ENCODE measurements at regions not wholly inside any gene's neighbourhood (a gene's known extent, or its start where the extent isn't known, plus 50 kb on each side); places are given as distances from the start of the nearest gene placed in this dataset.

- no peak for TF ChIP-seq CTCF (IDR thresholded peaks at IDR 0.05)
- no peak for TF ChIP-seq POLR2A (IDR thresholded peaks at IDR 0.05)
Observed at GRCh38 chr4:110270492-110271197, 72.2 kb upstream of the ELOVL6 start.

All from heart left ventricle (tissue), 13 donors.